Tibial nerve (tissue), 4 donors: ENCODE measurements at regions not wholly inside any gene's neighbourhood (a gene's known extent, or its start where the extent isn't known, plus 50 kb on each side); places are given as distances from the start of the nearest gene placed in this dataset.

Source experiments
- DNase-seq, 2 donors: peaks; one replicate each; pipeline ENCODE4 v3.0.0-alpha.2; 2019; ENCODE audit warnings: low spot score in 2 of 2
- H3K27ac ChIP-seq, 4 donors: fragments of 200-600 bp; sonication (generic) in 3 of 4; one replicate each; pipeline ENCODE4 v1.5.1; 2017 to 2019; ENCODE audit warnings: mild to moderate bottlenecking in 1 of 4
- H3K27me3 ChIP-seq, 2 donors: fragments of 200-600 bp; sonication (generic) in 1 of 2; one replicate each; pipeline versions ENCODE4 v1.5.1 to v1.6.0; 2017 to 2019
- H3K36me3 ChIP-seq, 3 donors: fragments of 200-600 bp; sonication (generic); one replicate each; pipeline ENCODE4 v1.5.1; 2018 to 2019
- H3K4me1 ChIP-seq, 4 donors: fragments of 200-600 bp; sonication (generic) in 3 of 4; one replicate each; pipeline ENCODE4 v1.5.1; 2017 to 2019
- H3K4me3 ChIP-seq, 4 donors: fragments of 200-600 bp; sonication (generic) in 3 of 4; one replicate each; pipeline ENCODE4 v1.5.1; 2017 to 2019; ENCODE audit warnings: mild to moderate bottlenecking in 1 of 4, moderate library complexity in 1 of 4
- H3K9me3 ChIP-seq, 4 donors: fragments of 200-600 bp; sonication (generic) in 3 of 4; one replicate each; pipeline ENCODE4 v1.5.1; 2017 to 2019
- CTCF ChIP-seq, 5 experiments: fragments of 200-600 bp in 3 of 5; fragments of 450-650 bp in 2 of 5; sonication (generic) in 3 of 5; IDR thresholded peaks; one replicate each; pipeline ENCODE4 v1.5.1; 2016 to 2019; ENCODE audit warnings: antibody characterized with exemption in 5 of 5, mild to moderate bottlenecking in 3 of 5, moderate library complexity in 2 of 5
- EP300 ChIP-seq, 2 donors: sonication (generic); formaldehyde crosslinking; IDR thresholded peaks; one replicate each; pipeline ENCODE4 v1.6.1; 2017; ENCODE audit warnings: antibody characterized with exemption in 2 of 2, mild to moderate bottlenecking in 1 of 2
- POLR2A ChIP-seq, 2 donors: fragments of 450-650 bp; IDR thresholded peaks; one replicate each; pipeline ENCODE4 v1.6.1; 2017; ENCODE audit warnings: antibody characterized with exemption in 2 of 2, mild to moderate bottlenecking in 2 of 2, moderate library complexity in 2 of 2
- WGBS, 2 donors: methylation state at CpG; one replicate each; pipeline ENCODE4 v1.1.5; 2018; 5-methylcytosine and 5-hydroxymethylcytosine counted together

- TF ChIP-seq POLR2A (IDR thresholded peaks at IDR 0.05): no peak
- TF ChIP-seq CTCF (IDR thresholded peaks at IDR 0.05): no peak
- TF ChIP-seq EP300 (IDR thresholded peaks at IDR 0.05): no peak
- 56 to 61% methylated on average over 1 of the region's 1 CpG for WGBS, 2 donors
These were observed 254.3 kb upstream of the PRMT6 start for GRCh38 chr1:106802181-106802580.

GRCh38 chr1:106814418-106814817 lies 242.1 kb upstream of the PRMT6 start:
- Histone ChIP-seq H3K9me3 (peaks cover 0 to 3% (median 0%) of the 10 kb centered on the region in 4 donors), H3K27me3 (no peaks in the 10 kb centered on the region), H3K4me3 (no peak overlapping the region), H3K27ac (no peak overlapping the region), H3K4me1 (peaks cover 0 to 13% (median 0%) of the 10 kb centered on the region in 4 donors), H3K36me3 (no peaks in the 10 kb centered on the region)
- TF ChIP-seq EP300 (IDR thresholded peaks at IDR 0.05) (no peak), POLR2A (IDR thresholded peaks at IDR 0.05) (no peak), CTCF (IDR thresholded peaks at IDR 0.05) (no peak)
- WGBS, 2 donors: 57 to 64% methylated on average over 2 of the region's 2 CpGs
- DNase-seq: no peak

More at GRCh38 chr1:106802181-106802580, 254.3 kb upstream of the PRMT6 start:
- Histone ChIP-seq H3K27ac (no peak overlapping the region), H3K9me3 (no peaks in the 10 kb centered on the region), H3K27me3 (no peaks in the 10 kb centered on the region), H3K4me3 (no peak overlapping the region), H3K4me1 (no peaks in the 10 kb centered on the region), H3K36me3 (no peaks in the 10 kb centered on the region)
- DNase-seq: no peak

GRCh38 chr1:106817575-106817974 lies 238.9 kb upstream of the PRMT6 start:
- no peaks in the 10 kb centered on the region for H3K36me3 ChIP-seq
- peaks cover 0 to 13% (median 0%) of the 10 kb centered on the region in 4 donors for H3K4me1 ChIP-seq
- H3K4me3 ChIP-seq: no peak overlapping the region
- no peak for DNase-seq
- TF ChIP-seq EP300 (IDR thresholded peaks at IDR 0.05) (peak in 1 of 2 donors; percentile 39), CTCF (IDR thresholded peaks at IDR 0.05) (no peak)
- H3K27me3 ChIP-seq: no peaks in the 10 kb centered on the region
- H3K27ac ChIP-seq: peak overlapping the region in 1 of 4 donors; percentile 9
- H3K9me3 ChIP-seq: no peaks in the 10 kb centered on the region
- 25 to 28% methylated on average over 1 of the region's 1 CpG for WGBS, 2 donors

GRCh38 chr1:106831511-106831910 lies 225.0 kb upstream of the PRMT6 start:
- H3K4me3 ChIP-seq: no peak overlapping the region
- no peak overlapping the region for H3K27ac ChIP-seq
- H3K27me3 ChIP-seq: no peaks in the 10 kb centered on the region
- peaks cover 0 to 4% (median 2%) of the 10 kb centered on the region in 4 donors for H3K9me3 ChIP-seq
- no peak for DNase-seq
- no peaks in the 10 kb centered on the region for H3K36me3 ChIP-seq
- H3K4me1 ChIP-seq: no peaks in the 10 kb centered on the region
- TF ChIP-seq POLR2A (IDR thresholded peaks at IDR 0.05) (no peak), EP300 (IDR thresholded peaks at IDR 0.05) (no peak), CTCF (IDR thresholded peaks at IDR 0.05) (no peak)

- Histone ChIP-seq H3K36me3 (no peaks in the 10 kb centered on the region), H3K27me3 (no peaks in the 10 kb centered on the region), H3K4me1 (no peaks in the 10 kb centered on the region), H3K9me3 (no peaks in the 10 kb centered on the region), H3K4me3 (no peak overlapping the region), H3K27ac (no peak overlapping the region)
- 72 to 73% methylated on average over 2 of the region's 2 CpGs for WGBS, 2 donors
- TF ChIP-seq POLR2A (IDR thresholded peaks at IDR 0.05) (no peak), EP300 (IDR thresholded peaks at IDR 0.05) (no peak), CTCF (IDR thresholded peaks at IDR 0.05) (no peak)
- no peak for DNase-seq
These were observed 219.8 kb upstream of the PRMT6 start for GRCh38 chr1:106836708-106837107.
